ENCODE measurements at regions not wholly inside any gene's neighbourhood (a gene's known extent, or its start where the extent isn't known, plus 50 kb on each side); places are given as distances from the start of the nearest gene placed in this dataset.

DNA sequence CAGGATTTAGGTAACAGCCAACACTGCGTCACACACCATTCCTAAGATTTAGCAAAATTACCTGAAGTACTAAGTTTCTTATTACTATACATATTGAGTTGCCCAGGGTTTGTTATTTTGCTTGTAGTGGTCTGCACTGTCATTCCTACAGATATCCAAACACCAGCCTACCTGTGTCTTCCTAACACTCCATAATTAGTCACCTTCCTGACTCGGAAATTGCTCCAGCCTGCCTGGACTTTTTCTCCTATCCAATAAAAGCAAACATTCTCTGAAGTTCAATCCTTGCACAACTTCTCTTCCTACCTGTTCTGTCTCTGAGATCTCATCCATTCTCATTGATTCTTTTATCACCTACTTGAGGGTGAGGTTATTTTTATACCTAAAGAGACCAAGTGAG lies 243.9 kb downstream of the NR2F1-AS1 start:
- ChIA-PET CTCF (no interaction called here), POLR2A (no interaction called here)
- no peak overlapping the region for H3K4me3 Mint-ChIP-seq
- H3K27me3 Mint-ChIP-seq, result no peaks in the 10 kb centered on the region
- DNase-seq, result no peak
- no peaks in the 10 kb centered on the region for H3K36me3 Mint-ChIP-seq (ENCODE audit: low read depth)
- H3K27ac Mint-ChIP-seq, result no peak overlapping the region
- peaks cover 2% of the 10 kb centered on the region for H3K9me3 Mint-ChIP-seq (ENCODE audit: low read depth)
- no peaks in the 10 kb centered on the region for H3K4me1 Mint-ChIP-seq
- no peak for ATAC-seq
- intact Hi-C loops (cut with DNase I, micrococcal nuclease), result no loop called here

DNA sequence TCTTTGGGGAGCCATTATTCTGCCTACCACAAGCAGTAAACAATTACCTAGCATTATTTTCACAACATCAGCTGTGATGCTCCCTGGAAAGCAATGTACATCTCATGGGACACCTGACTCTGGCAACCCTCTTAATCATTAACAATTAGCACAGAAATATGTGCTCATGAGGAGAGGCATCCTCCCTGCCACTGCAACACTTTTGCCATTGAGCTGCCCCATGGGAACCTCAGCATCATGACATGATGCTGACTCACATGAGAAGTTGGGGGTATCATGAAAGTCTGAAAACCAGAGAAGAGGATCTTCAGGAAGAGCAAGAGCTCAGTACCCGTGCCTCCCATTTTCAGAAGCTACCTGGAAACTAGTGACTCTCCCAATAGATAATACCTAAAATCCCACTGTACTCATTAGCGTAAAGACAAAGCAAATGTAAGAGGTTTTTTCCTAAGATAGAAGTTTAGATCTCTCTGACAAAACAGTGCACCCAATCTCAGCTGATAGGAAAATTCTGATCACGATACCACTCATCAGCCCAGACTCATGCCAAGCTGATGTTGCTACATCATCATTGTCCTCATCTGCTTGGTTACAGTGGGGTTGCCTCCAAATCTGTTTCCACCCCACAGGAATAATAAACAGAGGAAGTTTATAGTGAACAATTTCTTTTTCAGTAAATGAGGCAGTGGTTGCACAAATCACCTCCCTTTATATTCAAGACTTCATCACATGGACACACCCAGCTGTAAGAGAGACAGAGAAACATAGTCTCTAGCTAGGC lies 244.5 kb downstream of the NR2F1-AS1 start:
- Mint-ChIP-seq H3K27ac (no peak overlapping the region), H3K9me3 (ENCODE audit: low read depth) (peaks cover 2% of the 10 kb centered on the region)
- CTCF ChIA-PET, result no interaction called here

DNA sequence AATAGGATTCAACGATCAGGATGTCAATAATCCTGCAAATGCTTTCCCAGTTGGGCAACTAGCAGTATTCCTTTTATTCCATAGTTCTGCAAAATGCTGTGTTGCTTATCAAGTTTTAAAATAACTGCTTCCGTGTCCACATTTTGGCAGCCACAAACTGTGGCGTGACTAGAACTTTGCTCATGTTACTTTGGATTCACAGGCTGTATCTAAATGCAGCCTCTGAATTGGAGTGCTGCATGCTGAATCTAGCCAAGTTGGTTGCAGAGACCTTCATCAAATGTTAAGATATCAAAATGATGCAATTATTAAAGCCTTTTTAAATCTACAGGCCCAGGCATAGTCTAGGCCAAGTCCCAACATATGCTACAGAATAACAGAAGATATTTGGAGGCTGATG lies 249.2 kb downstream of the NR2F1-AS1 start:
- H3K9me3 Mint-ChIP-seq (ENCODE audit: low read depth), result no peaks in the 10 kb centered on the region
- H3K4me1 Mint-ChIP-seq, result no peaks in the 10 kb centered on the region
- DNase-seq (no peak), ATAC-seq (no peak)
- ChIA-PET CTCF (no interaction called here), POLR2A (no interaction called here)
- no peak overlapping the region for H3K27ac Mint-ChIP-seq
- H3K4me3 Mint-ChIP-seq, result no peak overlapping the region
- H3K36me3 Mint-ChIP-seq (ENCODE audit: low read depth), result no peaks in the 10 kb centered on the region
- H3K27me3 Mint-ChIP-seq, result no peaks in the 10 kb centered on the region
- intact Hi-C loops (cut with DNase I, micrococcal nuclease), result no loop called here

More for the DNA sequence above, 244.5 kb downstream of the NR2F1-AS1 start:
- Mint-ChIP-seq H3K27me3 (no peaks in the 10 kb centered on the region), H3K4me1 (no peaks in the 10 kb centered on the region), H3K36me3 (ENCODE audit: low read depth) (no peaks in the 10 kb centered on the region), H3K4me3 (no peak overlapping the region)
- POLR2A ChIA-PET, result no interaction called here
- ATAC-seq (no peak), DNase-seq (no peak)
- intact Hi-C loops (cut with DNase I, micrococcal nuclease), result no loop called here

DNA sequence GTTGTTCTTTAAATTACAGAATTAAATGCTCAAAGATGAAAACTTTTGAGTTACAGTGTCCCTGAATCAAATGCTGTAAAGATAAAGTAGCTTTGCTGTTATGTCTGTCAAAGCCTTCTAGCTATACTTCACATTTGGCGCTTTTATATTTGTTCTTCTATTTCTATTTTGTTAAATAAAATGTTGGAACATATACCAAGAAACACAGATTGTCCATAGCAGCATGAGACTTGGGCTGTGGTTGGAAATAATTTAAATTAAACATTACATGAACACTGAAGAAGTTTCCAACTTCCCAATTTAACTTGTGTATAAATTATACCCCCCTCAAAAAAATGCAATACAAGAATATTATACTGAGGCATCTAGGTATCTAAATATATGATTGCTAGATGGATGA lies 249.8 kb downstream of the NR2F1-AS1 start:
- Mint-ChIP-seq H3K27ac (no peak overlapping the region), H3K4me1 (no peaks in the 10 kb centered on the region), H3K4me3 (no peak overlapping the region), H3K36me3 (ENCODE audit: low read depth) (no peaks in the 10 kb centered on the region), H3K9me3 (ENCODE audit: low read depth) (no peaks in the 10 kb centered on the region), H3K27me3 (no peaks in the 10 kb centered on the region)
- DNase-seq (no peak), ATAC-seq (no peak)
- ChIA-PET POLR2A (no interaction called here), CTCF (no interaction called here)
- intact Hi-C loops (cut with DNase I, micrococcal nuclease), result no loop called here

DNA sequence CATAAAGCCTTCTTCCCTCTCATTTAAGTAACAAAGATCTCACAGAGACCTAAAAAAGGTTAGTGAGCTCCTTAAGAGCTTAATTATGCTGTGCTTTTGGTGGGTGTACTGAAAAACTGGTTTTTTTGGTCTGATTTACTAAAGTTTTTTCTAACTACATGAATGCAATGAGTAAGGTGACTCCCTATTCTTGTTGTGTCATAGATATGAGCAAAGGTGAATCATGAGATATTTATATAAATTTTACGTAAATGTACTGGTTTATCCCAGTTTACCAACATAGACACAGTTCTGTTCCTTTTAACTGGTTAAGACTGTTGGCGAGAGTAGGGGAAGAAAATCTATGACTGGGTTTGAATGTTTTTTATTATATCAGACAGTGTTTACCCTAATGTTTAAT lies 250.5 kb downstream of the NR2F1-AS1 start:
- POLR2A ChIA-PET, result no interaction called here
- H3K27ac Mint-ChIP-seq, result no peak overlapping the region
- ATAC-seq (no peak), DNase-seq (no peak)
- no peaks in the 10 kb centered on the region for H3K4me1 Mint-ChIP-seq
- intact Hi-C loops (cut with DNase I, micrococcal nuclease), result no loop called here
- H3K36me3 Mint-ChIP-seq (ENCODE audit: low read depth), result no peaks in the 10 kb centered on the region
- H3K27me3 Mint-ChIP-seq, result no peaks in the 10 kb centered on the region
- no peaks in the 10 kb centered on the region for H3K9me3 Mint-ChIP-seq (ENCODE audit: low read depth)
- CTCF ChIA-PET, result no interaction called here
- no peak overlapping the region for H3K4me3 Mint-ChIP-seq

DNA sequence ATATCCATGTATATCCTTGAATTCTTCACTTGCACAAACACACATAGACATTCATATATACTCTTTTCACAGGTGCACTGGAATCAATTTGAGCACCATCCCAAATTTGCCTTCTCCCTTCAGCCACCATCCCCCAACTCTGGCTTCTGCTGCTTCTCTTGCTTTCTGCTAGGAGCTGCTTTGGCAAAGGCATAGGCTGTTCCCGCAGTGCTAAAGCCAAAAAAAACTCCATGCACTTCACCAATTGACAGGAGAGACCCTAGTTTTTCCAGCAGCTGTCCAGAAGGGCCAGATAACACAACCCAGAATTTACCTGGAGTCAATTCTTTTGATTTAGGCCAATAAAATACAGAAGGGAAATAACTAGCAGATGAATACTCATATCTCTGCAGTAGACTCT lies 251.3 kb downstream of the NR2F1-AS1 start:
- DNase-seq (no peak), ATAC-seq (no peak)
- no peak overlapping the region for H3K27ac Mint-ChIP-seq
- H3K27me3 Mint-ChIP-seq, result no peaks in the 10 kb centered on the region
- CTCF ChIA-PET, result no interaction called here
- intact Hi-C loops (cut with DNase I, micrococcal nuclease), result no loop called here
- no peak overlapping the region for H3K4me3 Mint-ChIP-seq
- no peaks in the 10 kb centered on the region for H3K36me3 Mint-ChIP-seq (ENCODE audit: low read depth)
- H3K9me3 Mint-ChIP-seq (ENCODE audit: low read depth), result no peaks in the 10 kb centered on the region
- POLR2A ChIA-PET, result no interaction called here
- H3K4me1 Mint-ChIP-seq, result no peaks in the 10 kb centered on the region

DNA sequence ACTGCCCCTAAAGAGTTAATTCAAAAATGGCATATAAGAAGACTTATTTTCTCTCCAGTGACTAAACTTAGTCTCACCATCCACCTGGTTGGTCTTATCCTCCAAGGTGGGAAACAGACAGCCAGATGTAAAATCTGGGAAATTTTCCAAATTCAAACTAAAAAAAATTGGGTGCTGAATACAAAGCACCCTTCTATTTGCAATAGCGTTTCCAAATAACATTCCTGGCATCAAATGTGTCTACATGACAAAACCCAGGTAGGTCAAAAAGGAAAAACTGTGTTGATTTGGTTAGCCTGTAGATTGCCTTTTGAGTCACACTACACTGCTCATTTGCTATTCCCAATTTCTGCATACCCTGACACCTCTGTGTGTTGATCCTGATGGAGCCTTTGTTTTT lies 252.2 kb downstream of the NR2F1-AS1 start:
- ChIA-PET CTCF (no interaction called here), POLR2A (no interaction called here)
- H3K4me1 Mint-ChIP-seq, result no peaks in the 10 kb centered on the region
- no peak for ATAC-seq
- no peaks in the 10 kb centered on the region for H3K36me3 Mint-ChIP-seq (ENCODE audit: low read depth)
- H3K4me3 Mint-ChIP-seq, result no peak overlapping the region
- H3K27ac Mint-ChIP-seq, result no peak overlapping the region
- H3K9me3 Mint-ChIP-seq (ENCODE audit: low read depth), result no peaks in the 10 kb centered on the region
- no peaks in the 10 kb centered on the region for H3K27me3 Mint-ChIP-seq
- DNase-seq, result no peak
- intact Hi-C loops (cut with DNase I, micrococcal nuclease), result no loop called here

DNA sequence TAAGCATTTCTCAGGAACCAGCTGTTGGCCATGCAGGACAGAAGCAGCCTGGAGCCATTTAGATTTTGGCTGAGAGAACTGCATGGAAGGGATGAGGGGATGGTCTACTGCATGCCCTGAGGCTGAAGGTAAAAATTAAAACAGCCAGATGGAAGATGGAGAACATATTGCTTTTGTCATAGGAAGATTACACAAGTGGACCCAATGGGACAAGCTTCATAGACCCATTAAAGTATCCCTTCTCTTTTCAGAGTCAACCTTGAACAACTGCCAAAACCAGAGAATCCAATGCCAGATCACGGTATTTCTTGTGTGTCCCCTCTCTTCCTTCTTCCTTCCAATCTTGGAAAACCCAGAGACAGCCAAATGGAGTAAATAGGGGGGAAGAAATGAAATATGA lies 253.4 kb downstream of the NR2F1-AS1 start:
- Mint-ChIP-seq H3K4me1 (no peaks in the 10 kb centered on the region), H3K36me3 (ENCODE audit: low read depth) (no peaks in the 10 kb centered on the region), H3K27ac (no peak overlapping the region), H3K9me3 (ENCODE audit: low read depth) (no peaks in the 10 kb centered on the region), H3K4me3 (no peak overlapping the region), H3K27me3 (no peaks in the 10 kb centered on the region)
- intact Hi-C loops (cut with DNase I, micrococcal nuclease), result no loop called here
- ChIA-PET POLR2A (no interaction called here), CTCF (no interaction called here)
- no peak for DNase-seq
- no peak for ATAC-seq

DNA sequence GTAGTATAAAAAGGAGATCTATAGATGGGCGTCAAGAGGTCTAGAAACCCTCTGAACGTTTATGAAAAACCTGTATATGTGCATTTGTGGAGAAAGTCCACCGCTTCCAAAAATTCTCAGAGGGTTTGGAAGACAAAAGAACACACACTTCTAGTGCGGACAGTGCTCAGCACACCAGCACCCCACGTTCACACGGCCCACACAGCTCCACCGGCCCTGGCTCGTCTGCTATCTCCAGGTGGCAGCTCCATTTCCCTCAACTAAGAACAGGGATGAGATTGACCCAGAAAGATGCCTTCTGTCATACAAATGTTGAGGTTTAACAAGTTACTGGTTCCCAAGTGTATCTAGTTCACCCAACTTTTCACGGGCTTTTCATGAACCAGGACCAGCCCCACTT lies 255.1 kb downstream of the NR2F1-AS1 start:
- no peak overlapping the region for H3K27ac Mint-ChIP-seq
- ChIA-PET CTCF (interaction anchor here (0.7 kb wide), 1 partner anchor 974 kb away, joined by 3 read pairs; no protein-coding TSS in a partner anchor), POLR2A (no interaction called here)
- no peaks in the 10 kb centered on the region for H3K36me3 Mint-ChIP-seq (ENCODE audit: low read depth)
- intact Hi-C loops (cut with DNase I, micrococcal nuclease), result no loop called here
- H3K27me3 Mint-ChIP-seq, result no peaks in the 10 kb centered on the region
- DNase-seq, result no peak
- no peaks in the 10 kb centered on the region for H3K9me3 Mint-ChIP-seq (ENCODE audit: low read depth)
- H3K4me3 Mint-ChIP-seq, result no peak overlapping the region
- no peaks in the 10 kb centered on the region for H3K4me1 Mint-ChIP-seq
- no peak for ATAC-seq

DNA sequence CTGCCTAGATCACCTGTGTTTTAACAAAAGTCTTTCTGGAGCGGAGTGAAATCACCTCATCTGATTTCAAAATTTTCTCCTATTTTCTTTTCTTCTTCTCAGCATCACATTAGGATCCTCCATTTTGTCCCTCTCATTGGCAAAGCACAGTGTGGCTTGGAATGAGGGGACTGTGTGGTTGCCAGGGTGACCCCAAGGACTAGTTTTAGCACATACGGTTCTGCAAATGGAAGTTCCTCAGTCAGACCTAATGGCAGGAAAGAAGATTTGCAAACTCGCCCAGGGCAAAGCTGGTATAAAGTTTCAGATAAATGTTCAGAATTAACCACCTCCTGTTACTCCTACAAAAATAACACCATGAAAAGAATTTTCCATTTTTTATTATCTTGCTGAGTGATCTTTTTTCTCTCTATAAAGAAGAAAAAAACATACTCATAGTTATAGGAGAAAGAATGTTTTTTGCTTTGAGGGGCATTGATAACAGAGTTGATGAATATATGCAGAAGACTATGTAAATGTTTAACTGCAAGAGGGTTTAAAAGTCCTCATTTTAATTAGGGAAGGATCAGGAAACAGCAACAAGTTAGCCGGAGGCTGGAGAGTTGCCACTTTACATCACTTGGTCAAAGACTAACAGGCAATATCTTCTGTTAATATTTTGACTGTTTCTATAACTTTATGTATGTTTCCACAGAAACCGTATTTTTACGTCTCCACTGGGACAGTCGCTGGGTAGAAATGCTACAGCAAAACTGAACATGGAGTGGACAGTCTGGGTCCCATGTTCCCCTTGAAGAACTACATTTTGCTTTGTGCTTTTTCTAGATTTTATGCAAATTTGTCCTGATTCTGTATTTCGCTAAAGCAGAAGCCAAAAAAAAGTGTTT lies 257.8 kb downstream of the NR2F1-AS1 start:
- POLR2A ChIA-PET, result no interaction called here
- CTCF ChIA-PET, result no interaction called here
- no peak for DNase-seq
- ATAC-seq, result no peak
- Mint-ChIP-seq H3K27ac (no peak overlapping the region), H3K36me3 (ENCODE audit: low read depth) (no peaks in the 10 kb centered on the region), H3K9me3 (ENCODE audit: low read depth) (no peaks in the 10 kb centered on the region), H3K4me3 (no peak overlapping the region), H3K4me1 (no peaks in the 10 kb centered on the region), H3K27me3 (peaks cover 5% of the 10 kb centered on the region)
- intact Hi-C loops (cut with DNase I, micrococcal nuclease), result no loop called here

DNA sequence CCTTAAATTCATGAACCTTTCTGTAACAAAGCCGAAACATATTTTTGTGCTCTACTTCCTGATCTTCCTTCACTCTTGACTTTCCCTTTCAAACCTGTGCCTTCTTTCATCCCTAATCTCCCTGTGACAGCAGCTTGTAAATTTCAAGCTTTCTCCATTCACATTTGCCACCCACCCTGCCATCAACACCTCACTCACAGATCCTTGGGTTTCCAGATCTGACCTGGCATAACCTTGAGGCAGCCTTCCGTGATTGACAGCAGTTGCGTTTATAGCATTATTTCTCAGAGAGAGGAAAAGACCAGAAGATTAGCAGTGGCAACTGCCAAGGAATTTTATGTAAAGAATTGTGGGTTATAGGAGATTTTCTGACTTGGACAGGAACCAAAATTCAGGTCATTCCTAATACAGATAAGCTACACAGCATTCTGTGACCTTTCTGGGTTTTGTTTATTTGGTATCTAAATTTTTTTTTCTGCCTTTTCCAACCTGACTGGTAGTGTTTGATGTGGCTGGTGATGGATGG lies 260.0 kb downstream of the NR2F1-AS1 start:
- peaks cover 5% of the 10 kb centered on the region for H3K27me3 Mint-ChIP-seq
- ChIA-PET POLR2A (no interaction called here), CTCF (no interaction called here)
- intact Hi-C loops (cut with DNase I, micrococcal nuclease), result no loop called here
- no peak overlapping the region for H3K4me3 Mint-ChIP-seq
- ATAC-seq (no peak), DNase-seq (no peak)
- no peaks in the 10 kb centered on the region for H3K4me1 Mint-ChIP-seq
- no peaks in the 10 kb centered on the region for H3K36me3 Mint-ChIP-seq (ENCODE audit: low read depth)
- no peaks in the 10 kb centered on the region for H3K9me3 Mint-ChIP-seq (ENCODE audit: low read depth)
- no peak overlapping the region for H3K27ac Mint-ChIP-seq

DNA sequence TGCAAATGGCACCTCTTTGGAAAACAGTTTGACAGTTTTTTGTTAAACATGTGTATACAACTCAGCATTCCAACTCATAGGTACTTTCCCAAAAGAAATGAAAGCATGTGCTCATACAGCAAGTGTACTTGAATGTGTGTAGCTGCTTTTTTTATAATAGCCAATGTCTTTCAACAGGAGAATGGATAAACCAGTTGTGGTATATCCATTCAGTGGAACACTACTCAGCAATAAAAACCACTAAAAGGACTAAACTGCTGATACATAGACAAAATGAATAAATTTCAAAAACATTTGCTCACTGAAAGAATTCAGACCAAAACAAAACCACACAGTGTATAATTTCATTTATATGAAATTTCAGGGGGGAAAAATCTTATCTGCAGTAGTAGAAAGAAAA lies 267.3 kb downstream of the NR2F1-AS1 start:
- Mint-ChIP-seq H3K4me1 (no peaks in the 10 kb centered on the region), H3K27ac (no peak overlapping the region), H3K9me3 (ENCODE audit: low read depth) (peaks cover 4% of the 10 kb centered on the region), H3K27me3 (peaks cover 2% of the 10 kb centered on the region), H3K36me3 (ENCODE audit: low read depth) (no peaks in the 10 kb centered on the region), H3K4me3 (no peak overlapping the region)
- no peak for ATAC-seq
- ChIA-PET CTCF (no interaction called here), POLR2A (no interaction called here)
- DNase-seq, result no peak
- intact Hi-C loops (cut with DNase I, micrococcal nuclease), result no loop called here

Measured in activated CD4-positive, alpha-beta T cell treated with anti-CD3 and anti-CD28 coated beads for 36 hours (primary cell).